HCT116 (cell line): ENCODE measurements at regions not wholly inside any gene's neighbourhood (a gene's known extent, or its start where the extent isn't known, plus 50 kb on each side); places are given as distances from the start of the nearest gene placed in this dataset.

Source experiments
- ATAC-seq: fragments of 200-7000 bp; cut with Tn5 transposase; 2 replicates; pipeline ENCODE4 v1.9.1; 2020; ENCODE audit warnings: mild to moderate bottlenecking, moderate library complexity
- BruUV-seq: library from RNA; stranded (reverse); fragments of 400-500 nt; replicated peaks from 2 replicates; lab custom pipeline; 2021; lab: Mats Ljungman, UMichigan
- CTCF ChIA-PET: fragments of 300-600 bp; sonication (Branson Sonifier 250); formaldehyde crosslinking; loops from one replicate; lab custom pipeline; 2021; ENCODE audit warnings: antibody characterized with exemption; lab: Charles Lee
- POLR2A ChIA-PET: fragments of 300-600, 350-600 bp; sonication (Branson Sonifier 250); formaldehyde crosslinking; loops from one replicate; lab custom pipeline; 2021; ENCODE audit warnings: antibody characterized with exemption; lab: Charles Lee
- RAD21 ChIA-PET, 2 experiments: fragments of 300-600 bp; sonication (Branson Sonifier 250); formaldehyde crosslinking; loops; one replicate each; lab custom pipeline; 2023; ENCODE audit warnings: low total read pairs in 2 of 2; ENCODE audit not compliant: uncharacterized antibody in 2 of 2, unreplicated experiment in 2 of 2, low non-redundant PET in 1 of 2; lab: Charles Lee
- DNase-seq: peaks from one replicate; pipeline ENCODE4 v3.0.0-alpha.2; 2010; ENCODE audit warnings: low read depth, low spot score
- H2AFZ ChIP-seq: fragments of 200-600 bp; shearing (Covaris generic), sonication (generic); 2 replicates; pipeline ENCODE4 v1.6.1; 2017; ENCODE audit warnings: low read depth, mixed run types, mixed read lengths, antibody characterized with exemption, low read length; ENCODE audit not compliant: poor library complexity, severe bottlenecking
- H3K27ac ChIP-seq: 2 replicates; pipeline ENCODE4 v1.5.1; 2012; ENCODE audit warnings: low read depth, low read length
- H3K27me3 ChIP-seq: fragments of 200-600 bp; sonication (generic); 2 replicates; pipeline ENCODE4 v1.6.1; 2016; ENCODE audit warnings: mixed run types, low read length, mixed read lengths; ENCODE audit not compliant: insufficient read depth
- H3K36me3 ChIP-seq, 2 experiments: fragments of 200-500 bp in 1 of 2; fragments of 200-600 bp in 1 of 2; sonication (Bioruptor generic) in 1 of 2; sonication (generic) in 1 of 2; 2 replicates each; pipeline versions ENCODE4 v1.5.1 to v1.6.1; 2014 to 2016; ENCODE audit warnings: low read length in 2 of 2, inconsistent platforms in 1 of 2, mixed read lengths in 1 of 2, mixed run types in 1 of 2; ENCODE audit not compliant: insufficient read depth in 2 of 2, control insufficient read depth in 1 of 2
- H3K4me1 ChIP-seq, 2 experiments: fragments of 200-600 bp in 1 of 2; sonication (generic) in 1 of 2; 2 replicates each; pipeline versions ENCODE4 v1.5.1 to v1.6.1; 2012 to 2017; ENCODE audit warnings: low read length in 2 of 2, inconsistent platforms in 1 of 2, mild to moderate bottlenecking in 1 of 2, mixed read lengths in 1 of 2, mixed run types in 1 of 2, moderate library complexity in 1 of 2; ENCODE audit not compliant: insufficient read depth in 2 of 2, control insufficient read depth in 1 of 2
- H3K4me2 ChIP-seq: fragments of 200-600 bp; sonication (generic); 2 replicates; pipeline ENCODE4 v1.6.1; 2017; ENCODE audit warnings: mixed run types, low read length, mixed read lengths
- H3K4me3 ChIP-seq, 2 experiments: fragments of 200-600 bp in 1 of 2; sonication (generic) in 1 of 2; replicated peaks in 1 of 2; 2 replicates each; pipeline ENCODE4 v1.5.1; 2011 to 2016; ENCODE audit warnings: low read length in 2 of 2, control low read depth in 1 of 2, low read depth in 1 of 2, mild to moderate bottlenecking in 1 of 2, mixed read lengths in 1 of 2, mixed run types in 1 of 2
- H3K79me2 ChIP-seq: fragments of 200-600 bp; sonication (generic); 2 replicates; pipeline ENCODE4 v1.6.1; 2017; ENCODE audit warnings: mild to moderate bottlenecking, mixed run types, low read length, moderate library complexity, mixed read lengths; ENCODE audit not compliant: insufficient read depth
- H3K9ac ChIP-seq: fragments of 200-600 bp; sonication (generic); 2 replicates; pipeline ENCODE4 v1.6.1; 2016; ENCODE audit warnings: low read length, mixed read lengths
- H3K9me2 ChIP-seq: fragments of 200-600 bp; sonication (generic), shearing (Covaris generic); 2 replicates; pipeline ENCODE4 v1.6.1; 2017; ENCODE audit warnings: mixed run types, mild to moderate bottlenecking, moderate library complexity; ENCODE audit not compliant: insufficient read depth
- H3K9me3 ChIP-seq, 2 experiments: fragments of 200-500 bp in 1 of 2; fragments of 200-600 bp in 1 of 2; sonication (Bioruptor generic) in 1 of 2; sonication (generic) in 1 of 2; 2 replicates each; pipeline ENCODE4 v1.6.1; 2014 to 2017; ENCODE audit warnings: low read length in 2 of 2, mixed read lengths in 2 of 2, inconsistent platforms in 1 of 2, low read depth in 1 of 2, mild to moderate bottlenecking in 1 of 2, mixed run types in 1 of 2, moderate library complexity in 1 of 2; ENCODE audit not compliant: control insufficient read depth in 1 of 2, insufficient read depth in 1 of 2
- H4K20me1 ChIP-seq: fragments of 200-600 bp; sonication (generic), shearing (Covaris generic); 2 replicates; pipeline ENCODE4 v1.6.1; 2017; ENCODE audit warnings: mixed run types, mild to moderate bottlenecking, moderate library complexity; ENCODE audit not compliant: insufficient read depth
- CBX3 ChIP-seq: IDR thresholded peaks from 2 replicates; pipeline ENCODE4 v1.6.1; 2012; ENCODE audit warnings: low read depth
- CEBPB ChIP-seq: IDR thresholded peaks from 2 replicates; pipeline ENCODE4 v1.6.1; 2012; ENCODE audit warnings: low read depth
- ELF1 ChIP-seq: IDR thresholded peaks from 2 replicates; pipeline ENCODE4 v1.6.1; 2012; ENCODE audit warnings: low read depth, borderline replicate concordance
- EZH2phosphoT487 ChIP-seq: fragments of 200-600 bp; IDR thresholded peaks from 2 replicates; pipeline ENCODE4 v1.6.1; 2018; ENCODE audit warnings: antibody characterized with exemption, borderline replicate concordance
- FOSL1 ChIP-seq: IDR thresholded peaks from 2 replicates; pipeline ENCODE4 v1.6.1; 2012; ENCODE audit warnings: low read depth
- POLR2A ChIP-seq: IDR thresholded peaks from 2 replicates; pipeline ENCODE4 v1.7.0; 2011; ENCODE audit warnings: borderline replicate concordance; ENCODE audit not compliant: insufficient read depth, insufficient read length; ENCODE audit errors: extremely low read depth
- POLR2AphosphoS5 ChIP-seq: IDR thresholded peaks from 2 replicates; pipeline ENCODE4 v1.6.1; 2011; ENCODE audit warnings: mild to moderate bottlenecking, low read depth, low read length, moderate library complexity
- SIN3A ChIP-seq: IDR thresholded peaks from 2 replicates; pipeline ENCODE4 v1.6.1; 2012; ENCODE audit warnings: low read depth
- SP1 ChIP-seq: IDR thresholded peaks from 2 replicates; pipeline ENCODE4 v1.6.1; 2012; ENCODE audit warnings: low read depth
- YY1 ChIP-seq: IDR thresholded peaks from 2 replicates; pipeline ENCODE4 v1.6.1; 2011; ENCODE audit warnings: low read length, low read depth, moderate library complexity, mild to moderate bottlenecking; ENCODE audit not compliant: insufficient replicate concordance; ENCODE audit errors: extremely low read depth
- ZFX ChIP-seq: fragments of 450-650 bp; IDR thresholded peaks from 2 replicates; pipeline ENCODE4 v1.6.1; 2017
- intact Hi-C: fragments of 100-400 bp; cut with micrococcal nuclease; formaldehyde crosslinking; loops from 2 replicates; pipeline ENCODE4 v1.10.0; 2022
- TF ChIP-seq, protein P1 (sequence below), 3 experiments: fragments of 200-600 bp in 1 of 3; sonication (generic) in 1 of 3; IDR thresholded peaks in 2 of 3; conservative IDR thresholded peaks in 1 of 3; 2 replicates each; pipeline ENCODE4 v1.5.1; 2012 to 2017; ENCODE audit warnings: low read depth in 2 of 3, low read length in 2 of 3, antibody characterized with exemption in 1 of 3, borderline replicate concordance in 1 of 3, control low read depth in 1 of 3, mild to moderate bottlenecking in 1 of 3, mixed read lengths in 1 of 3, mixed run types in 1 of 3, moderate library complexity in 1 of 3; ENCODE audit not compliant: insufficient read depth in 1 of 3
- TF ChIP-seq, protein P2 (sequence below): IDR thresholded peaks from 2 replicates; pipeline ENCODE4 v1.6.1; 2012
- TF ChIP-seq, protein P3 (sequence below): IDR thresholded peaks from 2 replicates; pipeline ENCODE4 v1.6.1; 2012
- TF ChIP-seq, protein P4 (sequence below): IDR thresholded peaks from 2 replicates; pipeline ENCODE4 v1.6.1; 2011; ENCODE audit warnings: mild to moderate bottlenecking, low read length, moderate library complexity; ENCODE audit not compliant: insufficient replicate concordance; ENCODE audit errors: extremely low read depth

DNA sequence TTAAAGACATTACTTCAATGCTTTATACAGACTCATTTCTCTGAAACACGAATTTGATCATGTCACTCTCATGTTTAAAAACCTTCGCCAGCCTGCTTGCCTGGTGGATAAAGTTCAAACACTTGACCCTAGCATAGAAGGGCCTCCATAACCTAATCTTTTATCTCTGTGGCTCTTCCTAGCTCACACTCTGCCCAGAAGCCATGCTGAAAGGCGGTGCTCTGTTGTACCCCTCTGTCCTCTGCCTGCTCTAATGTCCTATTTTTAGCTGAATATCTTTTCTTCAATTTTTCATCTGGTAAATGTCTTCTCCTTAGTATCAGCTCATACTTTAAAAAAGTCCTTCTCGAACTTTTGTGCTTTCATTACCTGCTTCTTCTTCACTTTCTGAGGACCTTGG is 302.6 kb upstream of the BOD1L1 start:
- Histone ChIP-seq H3K9me2 (no peaks in the 10 kb centered on the region), H3K9me3 (peaks cover 0 to 11% of the 10 kb centered on the region in 2 experiments; a peak in 1 of 4 replicates), H3K9ac (no peak overlapping the region), H3K36me3 (no peaks in the 10 kb centered on the region), H4K20me1 (no peaks in the 10 kb centered on the region), H3K79me2 (no peaks in the 10 kb centered on the region), H3K4me1 (no peaks in the 10 kb centered on the region), H3K4me2 (no peak overlapping the region), H3K27ac (no peak overlapping the region), H2AFZ (no peak overlapping the region), H3K4me3 (no peak overlapping the region), H3K27me3 (no peaks in the 10 kb centered on the region)
- TF ChIP-seq, protein P1, sequence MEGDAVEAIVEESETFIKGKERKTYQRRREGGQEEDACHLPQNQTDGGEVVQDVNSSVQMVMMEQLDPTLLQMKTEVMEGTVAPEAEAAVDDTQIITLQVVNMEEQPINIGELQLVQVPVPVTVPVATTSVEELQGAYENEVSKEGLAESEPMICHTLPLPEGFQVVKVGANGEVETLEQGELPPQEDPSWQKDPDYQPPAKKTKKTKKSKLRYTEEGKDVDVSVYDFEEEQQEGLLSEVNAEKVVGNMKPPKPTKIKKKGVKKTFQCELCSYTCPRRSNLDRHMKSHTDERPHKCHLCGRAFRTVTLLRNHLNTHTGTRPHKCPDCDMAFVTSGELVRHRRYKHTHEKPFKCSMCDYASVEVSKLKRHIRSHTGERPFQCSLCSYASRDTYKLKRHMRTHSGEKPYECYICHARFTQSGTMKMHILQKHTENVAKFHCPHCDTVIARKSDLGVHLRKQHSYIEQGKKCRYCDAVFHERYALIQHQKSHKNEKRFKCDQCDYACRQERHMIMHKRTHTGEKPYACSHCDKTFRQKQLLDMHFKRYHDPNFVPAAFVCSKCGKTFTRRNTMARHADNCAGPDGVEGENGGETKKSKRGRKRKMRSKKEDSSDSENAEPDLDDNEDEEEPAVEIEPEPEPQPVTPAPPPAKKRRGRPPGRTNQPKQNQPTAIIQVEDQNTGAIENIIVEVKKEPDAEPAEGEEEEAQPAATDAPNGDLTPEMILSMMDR (IDR thresholded peaks at IDR 0.05 in 2 of 3, conservative IDR thresholded peaks at IDR 0.05 in 1 of 3; ENCODE audit: borderline replicate concordance in 1 of 3, insufficient read depth in 1 of 3, low read depth in 2 of 3, low read length in 2 of 3), result no peak
- no peak for TF ChIP-seq ZFX
- TF ChIP-seq, protein P2, sequence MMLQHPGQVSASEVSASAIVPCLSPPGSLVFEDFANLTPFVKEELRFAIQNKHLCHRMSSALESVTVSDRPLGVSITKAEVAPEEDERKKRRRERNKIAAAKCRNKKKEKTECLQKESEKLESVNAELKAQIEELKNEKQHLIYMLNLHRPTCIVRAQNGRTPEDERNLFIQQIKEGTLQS, result no peak
- TF ChIP-seq YY1, result no peak
- TF ChIP-seq SIN3A, result no peak
- TF ChIP-seq POLR2AphosphoS5, result no peak
- TF ChIP-seq CEBPB, result no peak
- no peak for TF ChIP-seq EZH2phosphoT487
- no peak for TF ChIP-seq SP1
- no peak for TF ChIP-seq CBX3
- TF ChIP-seq ELF1, result no peak
- TF ChIP-seq POLR2A, result no peak
- TF ChIP-seq FOSL1, result no peak
- TF ChIP-seq, protein P3, sequence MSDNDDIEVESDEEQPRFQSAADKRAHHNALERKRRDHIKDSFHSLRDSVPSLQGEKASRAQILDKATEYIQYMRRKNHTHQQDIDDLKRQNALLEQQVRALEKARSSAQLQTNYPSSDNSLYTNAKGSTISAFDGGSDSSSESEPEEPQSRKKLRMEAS, result no peak
- TF ChIP-seq, protein P4, sequence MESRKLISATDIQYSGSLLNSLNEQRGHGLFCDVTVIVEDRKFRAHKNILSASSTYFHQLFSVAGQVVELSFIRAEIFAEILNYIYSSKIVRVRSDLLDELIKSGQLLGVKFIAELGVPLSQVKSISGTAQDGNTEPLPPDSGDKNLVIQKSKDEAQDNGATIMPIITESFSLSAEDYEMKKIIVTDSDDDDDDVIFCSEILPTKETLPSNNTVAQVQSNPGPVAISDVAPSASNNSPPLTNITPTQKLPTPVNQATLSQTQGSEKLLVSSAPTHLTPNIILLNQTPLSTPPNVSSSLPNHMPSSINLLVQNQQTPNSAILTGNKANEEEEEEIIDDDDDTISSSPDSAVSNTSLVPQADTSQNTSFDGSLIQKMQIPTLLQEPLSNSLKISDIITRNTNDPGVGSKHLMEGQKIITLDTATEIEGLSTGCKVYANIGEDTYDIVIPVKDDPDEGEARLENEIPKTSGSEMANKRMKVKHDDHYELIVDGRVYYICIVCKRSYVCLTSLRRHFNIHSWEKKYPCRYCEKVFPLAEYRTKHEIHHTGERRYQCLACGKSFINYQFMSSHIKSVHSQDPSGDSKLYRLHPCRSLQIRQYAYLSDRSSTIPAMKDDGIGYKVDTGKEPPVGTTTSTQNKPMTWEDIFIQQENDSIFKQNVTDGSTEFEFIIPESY, result no peak
- RAD21 ChIA-PET, result no interaction called here
- POLR2A ChIA-PET, result no interaction called here
- DNase-seq, result no peak
- CTCF ChIA-PET, result no interaction called here
- no peak for ATAC-seq
- no TSS peak for BruUV-seq
- intact Hi-C loops, result no loop called here
